GM18870 (cell line): ENCODE measurements at regions not wholly inside any gene's neighbourhood (a gene's known extent, or its start where the extent isn't known, plus 50 kb on each side); places are given as distances from the start of the nearest gene placed in this dataset.
"Not testable (repeated sequence)": the region's sequence is repeated elsewhere in the genome, so short reads cannot be mapped to it uniquely, and the experiment has no call there.

Experiments used
- ATAC-seq: cut with Tn5 transposase; IDR thresholded peaks from one replicate; pipeline ENCODE4 v1.9.1; 2021; ENCODE audit warnings: moderate library complexity; ENCODE audit not compliant: unreplicated experiment

GRCh38 chr4:137890812-137891211, 351.3 kb downstream of the SLC7A11 start:
- ATAC-seq, result no peak

- no peak for ATAC-seq
Observed at GRCh38 chr4:137881641-137882040, 349.3 kb upstream of the PCDH18 start.

GRCh38 chr4:137868067-137868466, 335.8 kb upstream of the PCDH18 start:
- not testable (repeated sequence) for ATAC-seq

GRCh38 chr4:137866671-137867070, 334.4 kb upstream of the PCDH18 start:
- ATAC-seq, result no peak

- no peak for ATAC-seq
Observed at GRCh38 chr4:137861682-137862081, 329.4 kb upstream of the PCDH18 start.

GRCh38 chr4:137853424-137853823, 321.1 kb upstream of the PCDH18 start:
- ATAC-seq, result no peak

- ATAC-seq, result no peak
Observed at GRCh38 chr4:137852326-137852725, 320.0 kb upstream of the PCDH18 start.

GRCh38 chr4:137851435-137851834, 319.1 kb upstream of the PCDH18 start:
- ATAC-seq, result no peak

GRCh38 chr4:137827945-137828344, 295.7 kb upstream of the PCDH18 start:
- ATAC-seq, result not testable (repeated sequence)

- ATAC-seq, result no peak
Observed at GRCh38 chr4:137825505-137825904, 293.2 kb upstream of the PCDH18 start.

GRCh38 chr4:137823007-137823406, 290.7 kb upstream of the PCDH18 start:
- ATAC-seq, result no peak

- peak; percentile 90 for ATAC-seq
Observed at GRCh38 chr4:137819964-137820383, 287.7 kb upstream of the PCDH18 start.

- ATAC-seq, result no peak
Observed at GRCh38 chr4:137812258-137812657, 280.0 kb upstream of the PCDH18 start.

- ATAC-seq, result no peak
Observed at GRCh38 chr4:137806420-137806819, 274.1 kb upstream of the PCDH18 start.

- no peak for ATAC-seq
Observed at GRCh38 chr4:137804906-137805495, 272.7 kb upstream of the PCDH18 start.

- ATAC-seq, result no peak
Observed at GRCh38 chr4:137800861-137801260, 268.6 kb upstream of the PCDH18 start.

GRCh38 chr4:137794764-137795254, 262.5 kb upstream of the PCDH18 start:
- ATAC-seq, result no peak

- not testable (repeated sequence) for ATAC-seq
Observed at GRCh38 chr4:137789263-137789662, 257.0 kb upstream of the PCDH18 start.

- ATAC-seq, result not testable (repeated sequence)
Observed at GRCh38 chr4:137783923-137784322, 251.6 kb upstream of the PCDH18 start.

- ATAC-seq, result no peak
Observed at GRCh38 chr4:137775701-137776100, 243.4 kb upstream of the PCDH18 start.

GRCh38 chr4:137774501-137774900, 242.2 kb upstream of the PCDH18 start:
- ATAC-seq, result no peak

GRCh38 chr4:137768881-137769280, 236.6 kb upstream of the PCDH18 start:
- ATAC-seq, result no peak

- ATAC-seq, result no peak
Observed at GRCh38 chr4:137768196-137768595, 235.9 kb upstream of the PCDH18 start.
